Neuronal stem cell (in vitro differentiated cells): ENCODE measurements at regions not wholly inside any gene's neighbourhood (a gene's known extent, or its start where the extent isn't known, plus 50 kb on each side); places are given as distances from the start of the nearest gene placed in this dataset.
A peak's percentile ranks its signal among the peaks of the same experiment; 100 is the strongest.

Experiments used
- DNase-seq: peaks from one replicate; pipeline ENCODE4 v3.0.0-alpha.2; 2013; ENCODE audit warnings: low spot score
- H2AFZ ChIP-seq: one replicate; pipeline ENCODE4 v1.6.1; 2013; ENCODE audit warnings: mild to moderate bottlenecking, low read length, inconsistent platforms
- H2AK5ac ChIP-seq: 2 replicates; pipeline ENCODE4 v1.6.1; 2013; ENCODE audit warnings: low read depth, mild to moderate bottlenecking, inconsistent platforms, low read length, moderate library complexity, mixed read lengths
- H2BK120ac ChIP-seq: 2 replicates; pipeline ENCODE4 v1.6.1; 2013; ENCODE audit warnings: low read depth, mild to moderate bottlenecking, inconsistent platforms, low read length, moderate library complexity, mixed read lengths
- H2BK12ac ChIP-seq: one replicate; pipeline ENCODE4 v1.6.1; 2013; ENCODE audit warnings: low read length, inconsistent platforms
- H2BK15ac ChIP-seq: 2 replicates; pipeline ENCODE4 v1.6.1; 2013; ENCODE audit warnings: mild to moderate bottlenecking, low read length, inconsistent platforms, mixed read lengths
- H2BK5ac ChIP-seq: one replicate; pipeline ENCODE4 v1.6.1; 2013; ENCODE audit warnings: inconsistent platforms, mild to moderate bottlenecking, low read length, moderate library complexity
- H3K14ac ChIP-seq: one replicate; pipeline ENCODE4 v1.6.1; 2013; ENCODE audit warnings: low read length, inconsistent platforms
- H3K18ac ChIP-seq: 2 replicates; pipeline ENCODE4 v1.6.1; 2013; ENCODE audit warnings: low read length, inconsistent platforms
- H3K23ac ChIP-seq: 2 replicates; pipeline ENCODE4 v1.6.1; 2013; ENCODE audit warnings: low read depth, mild to moderate bottlenecking, mixed read lengths, low read length, inconsistent platforms; ENCODE audit not compliant: poor library complexity
- H3K27ac ChIP-seq: replicated peaks from 3 replicates; pipeline ENCODE4 v1.5.1; 2013; ENCODE audit warnings: low read length, inconsistent platforms
- H3K27me3 ChIP-seq, 3 experiments: 2 replicates each; pipeline ENCODE4 v1.6.1; 2013; ENCODE audit warnings: low read length in 3 of 3, mild to moderate bottlenecking in 2 of 3, inconsistent platforms in 1 of 3, low read depth in 1 of 3, mixed read lengths in 1 of 3, moderate library complexity in 1 of 3; ENCODE audit not compliant: control insufficient read depth in 3 of 3, insufficient read depth in 3 of 3
- H3K36me3 ChIP-seq, 2 donors: replicated peaks in 1 of 2; 2 replicates each; pipeline ENCODE4 v1.6.1; 2013; ENCODE audit warnings: low read length in 2 of 2; ENCODE audit not compliant: control insufficient read depth in 2 of 2, insufficient read depth in 2 of 2
- H3K4ac ChIP-seq: 2 replicates; pipeline ENCODE4 v1.6.1; 2013; ENCODE audit warnings: inconsistent platforms, mild to moderate bottlenecking, low read length, moderate library complexity
- H3K4me1 ChIP-seq, 2 donors: 1 replicate in 1 of 2; 2 replicates in 1 of 2; pipeline ENCODE4 v1.6.1; 2013; ENCODE audit warnings: low read length in 2 of 2, low read depth in 1 of 2; ENCODE audit not compliant: control insufficient read depth in 2 of 2, insufficient read depth in 1 of 2
- H3K4me2 ChIP-seq: one replicate; pipeline ENCODE4 v1.6.1; 2013; ENCODE audit warnings: mild to moderate bottlenecking, low read length, inconsistent platforms; ENCODE audit not compliant: insufficient read depth, poor library complexity, severe bottlenecking
- H3K4me3 ChIP-seq, 2 donors: 2 replicates each; pipeline ENCODE4 v1.5.1; 2013; ENCODE audit warnings: low read length in 2 of 2, mild to moderate bottlenecking in 2 of 2, inconsistent platforms in 1 of 2, moderate library complexity in 1 of 2
- H3K79me1 ChIP-seq: one replicate; pipeline ENCODE4 v1.6.1; 2013; ENCODE audit warnings: low read depth, mild to moderate bottlenecking, inconsistent platforms, low read length, moderate library complexity
- H3K9ac ChIP-seq: one replicate; pipeline ENCODE4 v1.6.1; 2013; ENCODE audit warnings: mild to moderate bottlenecking, low read depth, low read length, inconsistent platforms; ENCODE audit not compliant: poor library complexity
- H3K9me3 ChIP-seq, 2 donors: replicated peaks in 1 of 2; 2 replicates each; pipeline versions ENCODE3 to v1.6.1; 2013; ENCODE audit warnings: low read length in 2 of 2, mild to moderate bottlenecking in 2 of 2, inconsistent platforms in 1 of 2, low read depth in 1 of 2, mixed read lengths in 1 of 2, moderate library complexity in 1 of 2; ENCODE audit not compliant: control insufficient read depth in 2 of 2, insufficient read depth in 1 of 2
- H4K8ac ChIP-seq: one replicate; pipeline ENCODE4 v1.6.1; 2013; ENCODE audit warnings: low read depth, mild to moderate bottlenecking, inconsistent platforms, low read length, moderate library complexity
- H4K91ac ChIP-seq: one replicate; pipeline ENCODE4 v1.6.1; 2013; ENCODE audit warnings: low read length, low read depth, mild to moderate bottlenecking, inconsistent platforms; ENCODE audit not compliant: poor library complexity
- WGBS, 2 donors: extraction: QIAGEN DNeasy Blood & Tissue Kit; methylation state at CpG; one replicate each; pipeline ENCODE4 v1.1.7; 2013; ENCODE audit warnings: missing lambda C conversion rate in 2 of 2, mixed read lengths in 1 of 2; ENCODE audit not compliant: insufficient read length in 2 of 2, insufficient replicate concordance in 1 of 2; ENCODE audit errors: extremely low coverage in 2 of 2; 5-methylcytosine and 5-hydroxymethylcytosine counted together

- no peak overlapping the region for H3K4me2 ChIP-seq
- no peak overlapping the region for H3K23ac ChIP-seq
- H3K4me1 ChIP-seq = no peaks in the 10 kb centered on the region
- no peak overlapping the region for H3K4me3 ChIP-seq
- no peak overlapping the region for H2AK5ac ChIP-seq
- H3K27ac ChIP-seq = no peak overlapping the region
- H2AFZ ChIP-seq = peak overlapping the region; percentile 35
- H4K91ac ChIP-seq = no peak overlapping the region
- no peaks in the 10 kb centered on the region for H3K79me1 ChIP-seq
- no CpG with 5 or more reads among the region's 2 CpGs for WGBS, 2 donors
- no peaks in the 10 kb centered on the region for H3K9me3 ChIP-seq
- H2BK15ac ChIP-seq = no peak overlapping the region
- H3K4ac ChIP-seq = no peak overlapping the region
- DNase-seq = no peak
- H2BK12ac ChIP-seq = no peak overlapping the region
- H3K18ac ChIP-seq = no peak overlapping the region
- no peaks in the 10 kb centered on the region for H3K36me3 ChIP-seq
- no peaks in the 10 kb centered on the region for H3K27me3 ChIP-seq
- no peak overlapping the region for H2BK120ac ChIP-seq
- no peak overlapping the region for H3K9ac ChIP-seq
- H2BK5ac ChIP-seq = no peak overlapping the region
- H3K14ac ChIP-seq = no peak overlapping the region
- H4K8ac ChIP-seq = no peak overlapping the region
These were observed 368.6 kb upstream of the TFPI start for GRCh38 chr2:187922846-187923245.

- H3K36me3 ChIP-seq = no peaks in the 10 kb centered on the region
- no peak overlapping the region for H2AFZ ChIP-seq
- no peak overlapping the region for H2BK120ac ChIP-seq
- no peak overlapping the region for H2BK15ac ChIP-seq
- H3K27me3 ChIP-seq = no peaks in the 10 kb centered on the region
- H3K4me1 ChIP-seq = no peaks in the 10 kb centered on the region
- no peaks in the 10 kb centered on the region for H3K9me3 ChIP-seq
- no peak overlapping the region for H3K4me2 ChIP-seq
- H3K4ac ChIP-seq = no peak overlapping the region
- no peak overlapping the region for H3K18ac ChIP-seq
- no peak overlapping the region for H2BK12ac ChIP-seq
- H4K8ac ChIP-seq = no peak overlapping the region
- H3K9ac ChIP-seq = no peak overlapping the region
- no peak overlapping the region for H3K4me3 ChIP-seq
- no peak overlapping the region for H4K91ac ChIP-seq
- no peak for DNase-seq
- no peak overlapping the region for H2AK5ac ChIP-seq
- H3K79me1 ChIP-seq = no peaks in the 10 kb centered on the region
- H3K27ac ChIP-seq = no peak overlapping the region
- H3K23ac ChIP-seq = no peak overlapping the region
- H2BK5ac ChIP-seq = no peak overlapping the region
- no peak overlapping the region for H3K14ac ChIP-seq
These were observed 367.4 kb upstream of the GULP1 start for GRCh38 chr2:187924293-187924692.

- H3K4me2 ChIP-seq = no peak overlapping the region
- H4K91ac ChIP-seq = no peak overlapping the region
- no peak overlapping the region for H3K14ac ChIP-seq
- no peak overlapping the region for H3K9ac ChIP-seq
- H3K4me1 ChIP-seq = no peaks in the 10 kb centered on the region
- H3K9me3 ChIP-seq = peaks cover 2% of the 10 kb centered on the region in 2 donors
- no peak overlapping the region for H3K18ac ChIP-seq
- no peak for DNase-seq
- H3K4ac ChIP-seq = no peak overlapping the region
- no peaks in the 10 kb centered on the region for H3K79me1 ChIP-seq
- no peak overlapping the region for H2AFZ ChIP-seq
- no peak overlapping the region for H2BK12ac ChIP-seq
- no peak overlapping the region for H2BK5ac ChIP-seq
- H3K23ac ChIP-seq = no peak overlapping the region
- no peaks in the 10 kb centered on the region for H3K36me3 ChIP-seq
- H4K8ac ChIP-seq = no peak overlapping the region
- H2BK120ac ChIP-seq = no peak overlapping the region
- H3K27me3 ChIP-seq = no peaks in the 10 kb centered on the region
- no peak overlapping the region for H3K4me3 ChIP-seq
- no peak overlapping the region for H3K27ac ChIP-seq
- H2BK15ac ChIP-seq = no peak overlapping the region
- no peak overlapping the region for H2AK5ac ChIP-seq
- no CpG with 5 or more reads among the region's 6 CpGs for WGBS, 2 donors
These were observed 357.4 kb upstream of the GULP1 start for GRCh38 chr2:187934236-187934635.

- Histone ChIP-seq H3K23ac (no peak overlapping the region), H3K4me2 (no peak overlapping the region), H2BK5ac (peak overlapping the region; percentile 9), H3K79me1 (no peaks in the 10 kb centered on the region), H3K36me3 (no peaks in the 10 kb centered on the region), H3K27ac (no peak overlapping the region), H2BK120ac (no peak overlapping the region), H2AFZ (no peak overlapping the region), H3K18ac (peak overlapping the region; percentile 2), H3K14ac (no peak overlapping the region), H3K9ac (peak overlapping the region; percentile 53), H3K4ac (no peak overlapping the region), H3K27me3 (no peaks in the 10 kb centered on the region), H4K8ac (no peak overlapping the region), H2BK15ac (no peak overlapping the region), H2BK12ac (no peak overlapping the region), H2AK5ac (no peak overlapping the region), H4K91ac (no peak overlapping the region), H3K4me1 (no peaks in the 10 kb centered on the region), H3K9me3 (peaks cover 2% of the 10 kb centered on the region in 2 donors), H3K4me3 (peak overlapping the region in 1 of 2 donors; percentile 65)
- no CpG with 5 or more reads among the region's 4 CpGs for WGBS, 2 donors
- DNase-seq = no peak
These were observed 357.0 kb upstream of the GULP1 start for GRCh38 chr2:187934692-187935091.
